ENCODE measurements at regions not wholly inside any gene's neighbourhood (a gene's known extent, or its start where the extent isn't known, plus 50 kb on each side); places are given as distances from the start of the nearest gene placed in this dataset.
"Not testable (repeated sequence)": the region's sequence is repeated elsewhere in the genome, so short reads cannot be mapped to it uniquely, and the experiment has no call there.

DNA sequence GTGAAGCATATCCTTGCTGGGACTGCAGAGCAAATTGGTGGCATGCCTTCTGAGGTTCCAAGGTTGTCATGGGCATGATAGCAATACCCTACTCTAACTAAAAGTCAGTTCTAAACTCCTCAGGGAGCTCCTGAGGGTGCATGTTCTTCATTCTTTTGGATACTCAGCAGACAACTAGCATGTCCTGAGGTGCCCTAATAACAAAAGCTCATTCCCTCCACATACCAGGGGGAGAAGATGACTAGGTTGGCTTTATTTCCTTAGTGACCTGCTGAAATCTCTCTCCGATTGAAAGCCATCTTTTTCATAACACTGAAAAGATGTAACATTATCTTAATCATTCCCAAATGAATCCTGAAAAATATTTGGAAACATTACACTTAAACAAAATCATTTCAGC is 188.7 kb upstream of the IGF1 start:
- TF ChIP-seq, protein P1, sequence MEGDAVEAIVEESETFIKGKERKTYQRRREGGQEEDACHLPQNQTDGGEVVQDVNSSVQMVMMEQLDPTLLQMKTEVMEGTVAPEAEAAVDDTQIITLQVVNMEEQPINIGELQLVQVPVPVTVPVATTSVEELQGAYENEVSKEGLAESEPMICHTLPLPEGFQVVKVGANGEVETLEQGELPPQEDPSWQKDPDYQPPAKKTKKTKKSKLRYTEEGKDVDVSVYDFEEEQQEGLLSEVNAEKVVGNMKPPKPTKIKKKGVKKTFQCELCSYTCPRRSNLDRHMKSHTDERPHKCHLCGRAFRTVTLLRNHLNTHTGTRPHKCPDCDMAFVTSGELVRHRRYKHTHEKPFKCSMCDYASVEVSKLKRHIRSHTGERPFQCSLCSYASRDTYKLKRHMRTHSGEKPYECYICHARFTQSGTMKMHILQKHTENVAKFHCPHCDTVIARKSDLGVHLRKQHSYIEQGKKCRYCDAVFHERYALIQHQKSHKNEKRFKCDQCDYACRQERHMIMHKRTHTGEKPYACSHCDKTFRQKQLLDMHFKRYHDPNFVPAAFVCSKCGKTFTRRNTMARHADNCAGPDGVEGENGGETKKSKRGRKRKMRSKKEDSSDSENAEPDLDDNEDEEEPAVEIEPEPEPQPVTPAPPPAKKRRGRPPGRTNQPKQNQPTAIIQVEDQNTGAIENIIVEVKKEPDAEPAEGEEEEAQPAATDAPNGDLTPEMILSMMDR (IDR thresholded peaks at IDR 0.05) = no peak
- no peak for TF ChIP-seq ZFX (IDR thresholded peaks at IDR 0.05; ENCODE audit: borderline replicate concordance)
- no peak overlapping the region for H3K27ac ChIP-seq

DNA sequence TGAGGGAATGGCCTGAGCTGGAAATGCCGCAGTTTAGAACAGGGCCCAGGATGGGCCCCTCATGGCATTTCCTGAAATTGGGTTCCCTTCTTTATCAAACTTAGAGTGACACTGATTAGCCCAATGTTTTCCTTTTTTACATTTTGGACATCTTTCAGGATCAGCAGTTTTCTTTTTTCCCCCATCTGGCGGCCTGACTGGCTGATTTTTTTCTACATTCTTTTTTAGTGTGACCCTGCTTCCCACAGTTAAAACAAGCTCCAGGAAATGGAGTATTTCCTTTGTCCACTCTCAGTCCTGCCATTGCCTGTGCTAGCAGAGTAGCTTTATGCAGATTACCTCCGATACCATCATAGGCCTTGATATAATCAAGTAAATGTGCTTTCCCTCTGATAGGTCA is 185.8 kb upstream of the IGF1 start:
- not testable (repeated sequence) for H3K27ac ChIP-seq

DNA sequence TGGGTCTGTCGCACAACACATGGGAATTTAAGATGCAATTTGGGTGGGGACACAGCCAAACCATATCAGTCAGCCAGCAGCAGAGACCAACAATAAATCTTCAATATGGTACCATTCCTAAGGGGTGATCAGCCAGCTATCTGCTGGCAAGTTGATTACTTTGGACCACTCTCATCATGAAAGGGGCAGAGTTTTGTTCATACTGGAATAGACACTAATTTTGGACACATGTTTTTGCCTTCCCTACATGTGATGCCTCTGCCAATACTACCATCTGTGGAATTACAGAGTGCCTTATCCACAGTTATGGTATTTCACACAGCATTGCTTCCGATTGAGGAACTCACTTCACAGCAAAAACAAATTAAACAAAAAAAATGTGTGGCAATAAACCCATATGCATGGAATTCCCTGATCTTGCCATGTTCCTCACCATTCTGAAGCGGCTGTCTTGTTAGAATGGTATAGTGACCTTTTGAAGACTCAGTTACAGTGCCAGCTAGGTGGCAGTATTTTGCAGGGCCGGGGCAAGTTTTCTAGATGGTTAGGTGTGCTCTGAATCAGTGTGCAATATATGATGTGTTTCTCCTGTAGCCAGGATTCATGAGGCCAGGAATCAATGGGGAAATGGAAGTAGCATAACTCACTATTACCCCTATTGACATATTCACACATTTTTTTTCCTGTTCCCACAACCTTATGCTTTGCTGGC is 179.0 kb upstream of the IGF1 start:
- TF ChIP-seq, protein P1 (IDR thresholded peaks at IDR 0.05) = peak; percentile 78
- no peak for TF ChIP-seq ZFX (IDR thresholded peaks at IDR 0.05; ENCODE audit: borderline replicate concordance)
- no peak overlapping the region for H3K27ac ChIP-seq

DNA sequence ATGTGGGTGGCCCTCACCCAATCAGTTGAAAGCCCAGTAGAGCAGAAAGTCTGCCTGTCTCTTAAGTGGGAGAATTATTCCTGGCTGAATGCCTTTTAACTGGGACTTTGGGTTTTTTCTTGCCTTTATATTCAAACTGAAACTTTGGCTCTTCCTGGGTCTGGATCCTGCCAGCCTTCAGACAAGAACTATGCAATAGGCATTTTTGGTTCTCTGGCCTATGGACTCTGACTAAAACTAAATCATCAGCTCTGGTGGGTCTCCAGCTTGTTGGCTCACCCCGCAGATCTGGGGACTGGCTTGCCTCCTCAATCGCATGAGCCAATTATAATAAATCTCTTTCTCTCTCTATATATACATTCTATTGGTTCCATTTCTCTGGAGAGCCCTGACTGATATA is 173.0 kb upstream of the IGF1 start:
- no peak for TF ChIP-seq ZFX (IDR thresholded peaks at IDR 0.05; ENCODE audit: borderline replicate concordance)
- TF ChIP-seq, protein P1 (IDR thresholded peaks at IDR 0.05) = no peak
- no peak overlapping the region for H3K27ac ChIP-seq

DNA sequence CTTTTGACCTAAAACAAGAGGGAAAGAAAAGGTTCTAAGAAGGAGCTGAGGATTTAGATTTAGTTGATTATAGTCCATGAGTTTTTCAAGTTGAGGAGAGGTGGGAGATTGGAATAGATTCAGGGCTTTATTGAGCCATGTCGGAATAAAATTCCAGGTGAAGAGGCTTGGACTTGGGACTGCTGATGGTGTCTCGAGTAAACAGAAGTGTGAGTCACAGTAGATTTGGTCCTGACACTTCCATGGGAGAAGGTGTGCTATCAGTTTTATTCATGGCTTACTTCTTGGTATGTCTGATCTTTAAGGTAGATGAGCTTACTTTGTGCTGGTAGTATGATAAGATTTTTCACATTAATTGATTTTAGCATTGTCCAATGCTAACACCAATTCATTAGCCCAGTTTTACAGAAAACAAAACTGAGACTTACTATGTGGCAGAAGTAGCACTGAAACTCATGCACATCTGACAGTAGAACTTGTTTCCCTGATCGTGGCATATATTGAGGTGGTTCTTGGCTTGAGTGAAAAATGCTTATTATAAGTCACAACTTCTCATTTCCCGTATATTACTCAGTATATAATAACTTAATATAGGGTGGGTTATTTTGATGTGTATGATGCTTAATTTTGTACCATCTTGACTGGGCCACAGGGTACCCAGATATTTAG is 172.4 kb upstream of the IGF1 start:
- TF ChIP-seq, protein P1 (IDR thresholded peaks at IDR 0.05) = no peak
- no peak for TF ChIP-seq ZFX (IDR thresholded peaks at IDR 0.05; ENCODE audit: borderline replicate concordance)

DNA sequence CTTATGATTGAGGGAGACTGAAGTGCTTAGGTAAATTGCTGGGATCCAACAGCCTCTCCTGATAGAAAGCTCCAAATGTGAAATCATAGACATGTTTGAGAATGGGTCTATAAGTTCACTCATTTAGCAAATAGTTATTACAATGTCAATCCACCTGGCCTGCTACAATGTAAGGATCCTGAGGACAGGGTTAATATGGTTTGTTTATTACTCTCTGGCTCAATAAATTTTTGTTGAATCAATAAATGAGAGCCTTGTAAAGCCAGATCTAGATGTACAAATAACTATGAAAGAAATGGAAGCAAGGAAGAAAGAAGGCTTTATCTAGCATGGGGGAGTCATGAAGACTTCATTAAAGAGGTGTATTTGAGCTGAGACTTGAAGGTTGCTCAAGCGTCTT is 165.6 kb upstream of the IGF1 start:
- TF ChIP-seq, protein P1 (IDR thresholded peaks at IDR 0.05) = no peak
- TF ChIP-seq ZFX (IDR thresholded peaks at IDR 0.05; ENCODE audit: borderline replicate concordance) = no peak
- no peak overlapping the region for H3K27ac ChIP-seq

More for the DNA sequence above, 172.4 kb upstream of the IGF1 start:
- no peak overlapping the region for H3K27ac ChIP-seq

DNA sequence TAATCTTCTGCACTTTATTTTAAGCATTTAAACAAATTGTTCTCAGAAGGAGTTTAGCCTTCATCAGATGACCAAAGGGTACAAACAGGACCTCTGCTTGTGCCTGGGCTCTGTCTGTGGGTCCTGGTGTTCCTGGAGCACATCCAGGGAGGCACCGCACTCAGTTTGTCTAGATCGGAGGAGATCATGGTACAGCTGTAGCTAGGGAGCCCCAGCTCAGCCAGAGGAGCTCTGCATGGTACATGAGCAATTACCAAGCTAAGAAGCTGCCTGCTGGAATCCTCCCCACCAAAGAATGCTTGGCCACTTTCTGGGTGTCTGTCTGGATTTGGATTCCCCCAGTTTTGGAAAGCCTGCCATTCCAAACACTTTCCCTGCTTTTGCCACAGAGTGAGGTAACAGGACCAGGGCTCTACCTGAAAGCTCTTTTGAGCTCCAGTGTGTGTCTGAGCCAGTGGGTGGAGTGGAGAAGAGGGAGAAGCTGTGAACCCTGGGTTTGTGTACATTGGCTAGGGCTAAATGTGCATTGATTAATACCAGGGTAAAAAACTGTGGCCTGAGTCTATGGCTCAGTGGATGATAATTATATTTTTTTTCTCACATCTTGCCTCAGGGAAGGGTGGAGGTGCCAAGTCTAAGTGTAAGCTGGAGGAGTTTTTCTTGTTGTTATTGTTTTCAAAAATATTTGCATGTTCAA is 163.7 kb upstream of the IGF1 start:
- TF ChIP-seq ZFX (IDR thresholded peaks at IDR 0.05; ENCODE audit: borderline replicate concordance) = no peak
- TF ChIP-seq, protein P1 (IDR thresholded peaks at IDR 0.05) = no peak

More for the DNA sequence above, 163.7 kb upstream of the IGF1 start:
- H3K27ac ChIP-seq = no peak overlapping the region
